Right atrium auricular region (tissue), 2 donors: ENCODE measurements at regions not wholly inside any gene's neighbourhood (a gene's known extent, or its start where the extent isn't known, plus 50 kb on each side); places are given as distances from the start of the nearest gene placed in this dataset.
"Not testable (repeated sequence)": the region's sequence is repeated elsewhere in the genome, so short reads cannot be mapped to it uniquely, and the experiment has no call there.

Source experiments
- DNase-seq: peaks from one replicate; pipeline ENCODE4 v3.0.0-alpha.2; 2019; ENCODE audit warnings: low spot score
- H3K27ac ChIP-seq, 2 donors: fragments of 200-600 bp; sonication (generic); 1 replicate in 1 of 2; 2 replicates in 1 of 2; pipeline ENCODE4 v1.5.1; 2016 to 2019
- H3K27me3 ChIP-seq, 2 donors: fragments of 200-600 bp; sonication (generic); one replicate each; pipeline versions ENCODE4 v1.5.1 to v1.6.0; 2017 to 2019
- H3K36me3 ChIP-seq: fragments of 200-600 bp; sonication (generic); one replicate; pipeline ENCODE4 v1.5.1; 2016
- H3K4me1 ChIP-seq, 2 donors: fragments of 200-600 bp; sonication (generic); one replicate each; pipeline versions ENCODE4 v1.5.1 to v1.6.0; 2017 to 2019
- H3K4me3 ChIP-seq, 2 donors: fragments of 200-600 bp; sonication (generic); 1 replicate in 1 of 2; 2 replicates in 1 of 2; pipeline ENCODE4 v1.5.1; 2017 to 2019; ENCODE audit warnings: mild to moderate bottlenecking in 1 of 2, moderate library complexity in 1 of 2
- H3K9me3 ChIP-seq, 2 donors: fragments of 200-600 bp; sonication (generic); one replicate each; pipeline ENCODE4 v1.5.1; 2019
- CTCF ChIP-seq, 2 donors: fragments of 200-600 bp; sonication (generic); IDR thresholded peaks; one replicate each; pipeline ENCODE4 v1.5.1; 2019; ENCODE audit warnings: antibody characterized with exemption in 2 of 2

- Histone ChIP-seq H3K36me3 (no peaks in the 10 kb centered on the region), H3K27ac (no peak overlapping the region), H3K4me1 (no peaks in the 10 kb centered on the region), H3K27me3 (no peaks in the 10 kb centered on the region), H3K4me3 (no peak overlapping the region), H3K9me3 (no peaks in the 10 kb centered on the region)
- no peak for DNase-seq
- no peak for TF ChIP-seq CTCF (IDR thresholded peaks at IDR 0.05)
These were observed 124.5 kb downstream of the KCNK1 start for GRCh38 chr1:233738396-233738795.

- H3K27me3 ChIP-seq, result no peaks in the 10 kb centered on the region
- no peaks in the 10 kb centered on the region for H3K9me3 ChIP-seq
- no peak overlapping the region for H3K27ac ChIP-seq
- DNase-seq, result no peak
- TF ChIP-seq CTCF (IDR thresholded peaks at IDR 0.05), result no peak
- H3K4me3 ChIP-seq, result no peak overlapping the region
- no peaks in the 10 kb centered on the region for H3K36me3 ChIP-seq
- no peaks in the 10 kb centered on the region for H3K4me1 ChIP-seq
These were observed 124.9 kb downstream of the KCNK1 start for GRCh38 chr1:233738850-233739249.

GRCh38 chr1:233744779-233745513 lies 131.0 kb downstream of the KCNK1 start:
- TF ChIP-seq CTCF (IDR thresholded peaks at IDR 0.05), result no peak
- no peak overlapping the region for H3K4me3 ChIP-seq
- DNase-seq, result no peak
- H3K9me3 ChIP-seq, result no peaks in the 10 kb centered on the region
- no peaks in the 10 kb centered on the region for H3K27me3 ChIP-seq
- H3K27ac ChIP-seq, result no peak overlapping the region
- H3K4me1 ChIP-seq, result no peaks in the 10 kb centered on the region
- H3K36me3 ChIP-seq, result no peaks in the 10 kb centered on the region

GRCh38 chr1:233750139-233750538 lies 136.2 kb downstream of the KCNK1 start:
- TF ChIP-seq CTCF (IDR thresholded peaks at IDR 0.05), result no peak
- no peaks in the 10 kb centered on the region for H3K4me1 ChIP-seq

GRCh38 chr1:233759665-233760064 lies 144.8 kb upstream of the SLC35F3 start:
- no peaks in the 10 kb centered on the region for H3K36me3 ChIP-seq
- H3K4me1 ChIP-seq, result no peaks in the 10 kb centered on the region
- no peaks in the 10 kb centered on the region for H3K27me3 ChIP-seq
- no peaks in the 10 kb centered on the region for H3K9me3 ChIP-seq
- no peak overlapping the region for H3K4me3 ChIP-seq
- no peak for DNase-seq
- no peak for TF ChIP-seq CTCF (IDR thresholded peaks at IDR 0.05)
- H3K27ac ChIP-seq, result no peak overlapping the region

More at GRCh38 chr1:233750139-233750538, 136.2 kb downstream of the KCNK1 start:
- DNase-seq, result no peak
- H3K27me3 ChIP-seq, result no peaks in the 10 kb centered on the region
- H3K27ac ChIP-seq, result no peak overlapping the region
- H3K4me3 ChIP-seq, result no peak overlapping the region
- no peaks in the 10 kb centered on the region for H3K36me3 ChIP-seq
- no peaks in the 10 kb centered on the region for H3K9me3 ChIP-seq

- not testable (repeated sequence) for H3K4me1 ChIP-seq, H3K27ac ChIP-seq, DNase-seq, H3K36me3 ChIP-seq, H3K27me3 ChIP-seq, H3K9me3 ChIP-seq, H3K4me3 ChIP-seq
These were observed 140.2 kb upstream of the SLC35F3 start for GRCh38 chr1:233764304-233764703.
